IMR-90 (cell line): ENCODE measurements at regions not wholly inside any gene's neighbourhood (a gene's known extent, or its start where the extent isn't known, plus 50 kb on each side); places are given as distances from the start of the nearest gene placed in this dataset.

Experiments used
- ATAC-seq: fragments of 200-7000 bp; cut with Tn5 transposase; 2 replicates; pipeline ENCODE4 v1.9.1; 2020; ENCODE audit warnings: low read depth, mild to moderate bottlenecking, moderate library complexity
- BruUV-seq: library from RNA; stranded (reverse); fragments of 400-500 nt; replicated peaks from 2 replicates; lab custom pipeline; 2021; lab: Mats Ljungman, UMichigan
- CTCF ChIA-PET: fragments of 300-600 bp; formaldehyde crosslinking; extraction: SDS; loops from one replicate; lab custom pipeline; 2021; ENCODE audit warnings: antibody characterized with exemption; lab: Yijun Ruan, JAX
- POLR2A ChIA-PET: fragments of 300-600 bp; sonication (Branson Sonifier 250); formaldehyde crosslinking; loops from one replicate; lab custom pipeline; 2022; ENCODE audit warnings: antibody characterized with exemption; ENCODE audit not compliant: unreplicated experiment; lab: Charles Lee
- DNase-seq: peaks from one replicate; pipeline ENCODE4 v3.0.0; 2013
- H2AFZ ChIP-seq: replicated peaks from 2 replicates; pipeline ENCODE3; 2013; ENCODE audit warnings: low read length, mild to moderate bottlenecking; ENCODE audit not compliant: poor library complexity
- H2AK5ac ChIP-seq: 2 replicates; pipeline ENCODE4 v1.6.1; 2013; ENCODE audit warnings: low read depth, low read length, inconsistent platforms
- H2AK9ac ChIP-seq: replicated peaks from 2 replicates; pipeline ENCODE3; 2013; ENCODE audit warnings: mild to moderate bottlenecking, low read depth, low read length, moderate library complexity; ENCODE audit not compliant: poor library complexity
- H2BK120ac ChIP-seq: 2 replicates; pipeline ENCODE4 v1.6.1; 2013; ENCODE audit warnings: low read depth, low read length, inconsistent platforms
- H2BK15ac ChIP-seq: 3 replicates; pipeline ENCODE4 v1.6.1; 2013; ENCODE audit warnings: low read depth, low read length, inconsistent platforms
- H2BK20ac ChIP-seq: 2 replicates; pipeline ENCODE4 v1.6.1; 2013; ENCODE audit warnings: low read depth, mild to moderate bottlenecking, inconsistent platforms, low read length, moderate library complexity
- H2BK5ac ChIP-seq: 2 replicates; pipeline ENCODE4 v1.6.1; 2013; ENCODE audit warnings: mild to moderate bottlenecking, low read depth, low read length, inconsistent platforms; ENCODE audit not compliant: poor library complexity, severe bottlenecking
- H3K14ac ChIP-seq: replicated peaks from 2 replicates; pipeline ENCODE4 v1.6.1; 2013; ENCODE audit warnings: low read depth, low read length, inconsistent platforms
- H3K18ac ChIP-seq: 2 replicates; pipeline ENCODE4 v1.6.1; 2013; ENCODE audit warnings: low read depth, low read length, control low read depth
- H3K23ac ChIP-seq: 2 replicates; pipeline ENCODE4 v1.6.1; 2013; ENCODE audit warnings: low read depth, low read length, inconsistent platforms
- H3K27ac ChIP-seq: 2 replicates; pipeline ENCODE4 v1.5.1; 2013; ENCODE audit warnings: mild to moderate bottlenecking, control low read depth, low read length; ENCODE audit not compliant: insufficient read depth
- H3K27me3 ChIP-seq: 2 replicates; pipeline ENCODE4 v1.6.1; 2013; ENCODE audit warnings: low read length; ENCODE audit not compliant: control insufficient read depth, insufficient read depth
- H3K36me3 ChIP-seq: 2 replicates; pipeline ENCODE4 v1.6.1; 2013; ENCODE audit warnings: low read length, mixed read lengths; ENCODE audit not compliant: control insufficient read depth, insufficient read depth
- H3K4ac ChIP-seq: 2 replicates; pipeline ENCODE4 v1.6.1; 2013; ENCODE audit warnings: low read depth, low read length, inconsistent platforms
- H3K4me1 ChIP-seq: 2 replicates; pipeline ENCODE4 v1.6.1; 2013; ENCODE audit warnings: low read length, mixed read lengths; ENCODE audit not compliant: control insufficient read depth, insufficient read depth
- H3K4me2 ChIP-seq: 2 replicates; pipeline ENCODE4 v1.6.1; 2013; ENCODE audit warnings: low read depth, mild to moderate bottlenecking, control low read depth, low read length, moderate library complexity
- H3K4me3 ChIP-seq: 2 replicates; pipeline ENCODE4 v1.5.1; 2013; ENCODE audit warnings: low read depth, mild to moderate bottlenecking, control low read depth, low read length, moderate library complexity; ENCODE audit not compliant: insufficient read depth
- H3K56ac ChIP-seq: 2 replicates; pipeline ENCODE4 v1.6.1; 2013; ENCODE audit warnings: low read length, inconsistent platforms; ENCODE audit not compliant: insufficient read depth; ENCODE audit errors: extremely low read depth
- H3K79me1 ChIP-seq, 2 experiments: 2 replicates each; pipeline ENCODE4 v1.6.1; 2013; ENCODE audit warnings: low read length in 2 of 2, inconsistent platforms in 1 of 2, low read depth in 1 of 2
- H3K9ac ChIP-seq: 2 replicates; pipeline ENCODE4 v1.6.1; 2013; ENCODE audit warnings: low read depth, low read length, control low read depth
- H3K9me1 ChIP-seq: 2 replicates; pipeline ENCODE4 v1.6.1; 2013; ENCODE audit warnings: low read length, inconsistent platforms; ENCODE audit not compliant: insufficient read depth
- H3K9me3 ChIP-seq: 2 replicates; pipeline ENCODE4 v1.6.1; 2013; ENCODE audit warnings: low read length; ENCODE audit not compliant: control insufficient read depth, insufficient read depth
- H4K20me1 ChIP-seq: 2 replicates; pipeline ENCODE4 v1.6.1; 2013; ENCODE audit warnings: low read length, inconsistent platforms; ENCODE audit not compliant: insufficient read depth
- H4K5ac ChIP-seq: 2 replicates; pipeline ENCODE4 v1.6.1; 2013; ENCODE audit warnings: mild to moderate bottlenecking, low read depth, low read length, control low read depth
- H4K8ac ChIP-seq, 2 experiments: 2 replicates each; pipeline ENCODE4 v1.6.1; 2013; ENCODE audit warnings: low read depth in 2 of 2, low read length in 2 of 2, control low read depth in 1 of 2, inconsistent platforms in 1 of 2
- H4K91ac ChIP-seq: 2 replicates; pipeline ENCODE4 v1.6.1; 2013; ENCODE audit warnings: low read depth, low read length, inconsistent platforms; ENCODE audit not compliant: insufficient read depth
- CEBPB ChIP-seq: IDR thresholded peaks from 2 replicates; pipeline ENCODE4 v1.6.1; 2012; ENCODE audit warnings: low read depth, low read length, improper control_type of control experiment
- MAFK ChIP-seq: IDR thresholded peaks from 2 replicates; pipeline ENCODE4 v1.6.1; 2012; ENCODE audit warnings: low read depth, low read length, improper control_type of control experiment
- MXI1 ChIP-seq: IDR thresholded peaks from 2 replicates; pipeline ENCODE4 v1.6.1; 2012; ENCODE audit warnings: low read depth, mild to moderate bottlenecking, low read length, moderate library complexity, borderline replicate concordance
- RAD21 ChIP-seq: IDR thresholded peaks from 2 replicates; pipeline ENCODE4 v1.6.1; 2012; ENCODE audit warnings: low read length, improper control_type of control experiment
- SMC3 ChIP-seq: fragments of 150-350 bp; IDR thresholded peaks from 2 replicates; pipeline ENCODE4 v1.6.1; 2016; ENCODE audit warnings: low read depth, mild to moderate bottlenecking, antibody characterized with exemption, low read length, moderate library complexity
- WGBS, 2 experiments: methylation state at CpG; one replicate each; pipeline versions ENCODE4 v1.1.5 to v1.1.7; 2013; ENCODE audit warnings: missing lambda C conversion rate in 2 of 2; ENCODE audit not compliant: insufficient read length in 1 of 2; ENCODE audit errors: extremely low coverage in 2 of 2; 5-methylcytosine and 5-hydroxymethylcytosine counted together
- dilution Hi-C: fragments of 300-500 bp; cut with HindIII; formaldehyde crosslinking; loops from one replicate; pipeline ENCODE4 v1.14.3; 2018; ENCODE audit warnings: low sequenced_read_pairs; ENCODE audit not compliant: unreplicated experiment
- in situ Hi-C: fragments of 300-500 bp; cut with MboI; formaldehyde crosslinking; loops from 3 replicates; pipeline ENCODE4 v1.14.3; 2019; ENCODE audit warnings: low sequenced_read_pairs, inconsistent platforms, mixed read lengths
- intact Hi-C: fragments of 100-400 bp; cut with micrococcal nuclease; formaldehyde crosslinking; loops from 2 replicates; pipeline ENCODE4 v1.10.0; 2022
- TF ChIP-seq, protein P1 (sequence below): fragments of 150-350 bp; IDR thresholded peaks from 2 replicates; pipeline ENCODE4 v1.6.1; 2016; ENCODE audit warnings: low read depth, mild to moderate bottlenecking, low read length, moderate library complexity, borderline replicate concordance

- Histone ChIP-seq H4K91ac (no peak overlapping the region), H4K20me1 (no peaks in the 10 kb centered on the region), H3K9me1 (no peaks in the 10 kb centered on the region), H3K9me3 (0 out of 2 replicates have a peak, but pooled peaks cover 2% of the 10 kb centered on the region), H3K4me1 (no peaks in the 10 kb centered on the region), H2AFZ (no peak overlapping the region), H3K9ac (no peak overlapping the region), H3K4me2 (no peak overlapping the region), H4K8ac (no peak overlapping the region), H3K27ac (no peak overlapping the region), H3K36me3 (no peaks in the 10 kb centered on the region), H3K4me3 (no peak overlapping the region), H3K23ac (no peak overlapping the region), H3K18ac (no peak overlapping the region), H2AK5ac (no peak overlapping the region), H3K56ac (no peak overlapping the region), H3K4ac (no peak overlapping the region), H3K14ac (no peak overlapping the region), H4K5ac (no peak overlapping the region), H3K79me1 (no peaks in the 10 kb centered on the region), H3K27me3 (no peaks in the 10 kb centered on the region), H2BK15ac (no peak overlapping the region), H2BK120ac (no peak overlapping the region), H2BK20ac (no peak overlapping the region), H2AK9ac (no peak overlapping the region), H2BK5ac (no peak overlapping the region)
- WGBS, 2 experiments, result 40% methylated on average over 1 of the region's 5 CpGs; no CpG with 5 or more reads in 1 of the 2 experiments
- no peak for TF ChIP-seq MXI1
- no peak for TF ChIP-seq CEBPB
- no peak for TF ChIP-seq SMC3
- no peak for TF ChIP-seq RAD21
- TF ChIP-seq MAFK, result no peak
- TF ChIP-seq, protein P1, sequence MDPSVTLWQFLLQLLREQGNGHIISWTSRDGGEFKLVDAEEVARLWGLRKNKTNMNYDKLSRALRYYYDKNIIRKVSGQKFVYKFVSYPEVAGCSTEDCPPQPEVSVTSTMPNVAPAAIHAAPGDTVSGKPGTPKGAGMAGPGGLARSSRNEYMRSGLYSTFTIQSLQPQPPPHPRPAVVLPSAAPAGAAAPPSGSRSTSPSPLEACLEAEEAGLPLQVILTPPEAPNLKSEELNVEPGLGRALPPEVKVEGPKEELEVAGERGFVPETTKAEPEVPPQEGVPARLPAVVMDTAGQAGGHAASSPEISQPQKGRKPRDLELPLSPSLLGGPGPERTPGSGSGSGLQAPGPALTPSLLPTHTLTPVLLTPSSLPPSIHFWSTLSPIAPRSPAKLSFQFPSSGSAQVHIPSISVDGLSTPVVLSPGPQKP, result no peak
- dilution Hi-C loops, result no loop called here
- ChIA-PET CTCF (no interaction called here), POLR2A (no interaction called here)
- DNase-seq (no peak), ATAC-seq (no peak)
- in situ Hi-C loops, result no loop called here
- no TSS peak for BruUV-seq
- intact Hi-C loops, result no loop called here
Observed at GRCh38 chr9:120030847-120031246, 549.1 kb downstream of the CDK5RAP2 start.
